Stimulated activated naive B cell treated with anti-CD40 and anti-IgM and Interleukin-4, amounts not matched to agents 10 μg/mL and 1 μg/mL and 100 μg/mL, for 72 hours (primary cell): ENCODE measurements at regions not wholly inside any gene's neighbourhood (a gene's known extent, or its start where the extent isn't known, plus 50 kb on each side); places are given as distances from the start of the nearest gene placed in this dataset.
A peak's percentile ranks its signal among the peaks of the same experiment; 100 is the strongest.

ENCODE experiments used
- ATAC-seq, 2 donors: fragments of 150-1000 bp; cut with Tn5 transposase; replicated peaks; 2 replicates each; pipeline ENCODE4 v1.10.0; 2021; ENCODE audit warnings: moderate library complexity in 1 of 2
- DNase-seq: peaks from one replicate; pipeline ENCODE4 v3.0.0; 2021
- H3K27ac Mint-ChIP-seq: one replicate; pipeline ENCODE4 v1.8.0; 2022; ENCODE audit warnings: mild to moderate bottlenecking, mixed read lengths
- H3K27me3 Mint-ChIP-seq, 2 donors: one replicate each; pipeline ENCODE4 v1.8.0; 2022; ENCODE audit warnings: mixed read lengths in 2 of 2
- H3K36me3 Mint-ChIP-seq, 2 donors: one replicate each; pipeline ENCODE4 v1.8.0; 2022; ENCODE audit warnings: mixed read lengths in 2 of 2, mild to moderate bottlenecking in 1 of 2
- H3K4me1 Mint-ChIP-seq, 2 donors: one replicate each; pipeline ENCODE4 v1.8.0; 2022; ENCODE audit warnings: mixed read lengths in 2 of 2, mild to moderate bottlenecking in 1 of 2
- H3K4me3 Mint-ChIP-seq, 2 donors: one replicate each; pipeline ENCODE4 v1.8.0; 2022; ENCODE audit warnings: mild to moderate bottlenecking in 2 of 2, mixed read lengths in 2 of 2, moderate library complexity in 1 of 2
- H3K9me3 Mint-ChIP-seq, 2 donors: one replicate each; pipeline ENCODE4 v1.8.0; 2022; ENCODE audit warnings: mixed read lengths in 2 of 2, mild to moderate bottlenecking in 1 of 2

DNA sequence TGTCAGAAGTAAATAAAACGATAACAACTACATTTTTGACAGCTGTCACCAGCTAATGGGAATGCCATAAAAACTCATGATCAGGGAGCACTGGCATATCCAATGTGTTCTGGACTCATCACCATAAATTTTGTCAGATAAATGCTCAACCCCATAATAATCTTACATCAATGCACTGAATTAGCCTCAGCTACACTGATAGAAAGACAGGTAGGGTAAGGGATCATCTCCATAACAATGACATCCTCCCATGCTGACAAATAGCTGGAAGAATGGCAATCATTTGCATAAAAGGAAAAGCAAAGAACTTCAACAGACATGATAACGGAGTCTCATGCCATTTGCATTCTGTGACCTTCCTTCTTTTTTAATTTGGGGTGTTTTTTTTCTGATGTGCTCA, 352.8 kb upstream of the PFKP start:
- Mint-ChIP-seq H3K4me3 (no peak overlapping the region), H3K36me3 (peaks cover 0 to under 1% of the 10 kb centered on the region in 2 donors), H3K9me3 (peaks cover 10 to 14% of the 10 kb centered on the region in 2 donors), H3K27ac (no peak overlapping the region), H3K4me1 (no peaks in the 10 kb centered on the region), H3K27me3 (peaks cover 0 to 8% of the 10 kb centered on the region in 2 donors)
- no peak for DNase-seq
- ATAC-seq, result no peak

DNA sequence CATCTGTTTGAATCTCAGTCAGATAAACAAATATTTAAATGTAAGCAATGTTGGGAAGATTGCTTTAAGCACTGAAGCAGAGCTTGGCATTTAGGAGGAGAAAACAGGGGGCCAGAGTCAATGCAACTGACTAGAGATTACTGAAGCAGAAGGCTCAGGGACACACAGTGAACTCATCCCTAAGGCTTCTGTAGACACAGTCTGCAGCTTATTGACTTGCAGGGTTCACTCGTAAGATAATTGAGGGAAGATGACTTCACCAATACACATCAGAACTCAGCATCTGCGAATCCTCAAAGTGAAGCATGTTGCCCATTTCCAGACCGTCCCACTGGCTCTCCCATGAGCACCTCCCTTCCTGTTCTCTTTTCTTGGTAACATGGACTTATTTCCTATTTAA, 363.4 kb upstream of the PFKP start:
- no peaks in the 10 kb centered on the region for H3K27me3 Mint-ChIP-seq
- DNase-seq (no peak), ATAC-seq (no peak)
- no peaks in the 10 kb centered on the region for H3K36me3 Mint-ChIP-seq
- H3K4me3 Mint-ChIP-seq, result no peak overlapping the region
- no peak overlapping the region for H3K27ac Mint-ChIP-seq
- H3K9me3 Mint-ChIP-seq, result peaks cover 0 to 5% of the 10 kb centered on the region in 2 donors
- H3K4me1 Mint-ChIP-seq, result peaks cover 8 to 11% of the 10 kb centered on the region in 2 donors

- Mint-ChIP-seq H3K4me3 (no peak overlapping the region), H3K27me3 (no peaks in the 10 kb centered on the region), H3K4me1 (peaks cover 8 to 11% of the 10 kb centered on the region in 2 donors), H3K36me3 (no peaks in the 10 kb centered on the region), H3K27ac (no peak overlapping the region), H3K9me3 (peaks cover 0 to 1% of the 10 kb centered on the region in 2 donors)
- ATAC-seq (no peak), DNase-seq (no peak)
Observed at GRCh38 chr10:2701802-2702201, 365.5 kb upstream of the PFKP start.

DNA sequence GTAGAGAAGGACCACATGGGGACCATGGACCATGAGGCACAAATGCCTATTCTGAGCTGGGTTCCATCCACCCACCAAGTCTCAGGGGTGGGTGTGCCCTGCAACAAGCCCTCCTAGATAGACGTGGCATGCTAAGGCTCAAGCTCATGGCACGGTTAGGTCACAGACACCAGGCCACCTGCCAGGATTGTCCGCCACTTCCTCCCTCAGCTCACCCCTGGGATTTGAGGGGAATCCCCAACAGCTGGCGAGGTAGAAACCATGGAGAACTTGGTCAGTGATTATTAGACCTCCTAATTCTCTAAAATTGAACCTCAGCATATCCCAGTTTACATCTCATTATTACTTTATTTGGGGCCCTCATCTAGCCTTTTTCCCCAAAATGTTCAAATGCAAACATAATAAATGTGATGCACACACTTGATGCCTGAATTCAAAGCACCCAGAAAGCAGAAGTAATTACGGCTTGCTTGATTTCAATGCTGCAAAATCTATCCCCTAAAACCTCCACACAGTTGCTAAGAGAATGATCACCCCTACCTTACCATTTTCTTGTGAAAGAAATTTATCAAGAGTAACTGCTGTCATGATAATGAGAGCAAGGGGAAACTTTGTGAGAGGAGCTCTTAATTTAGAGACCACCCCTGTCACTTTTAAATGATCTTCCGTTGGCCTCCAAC, 366.6 kb upstream of the PFKP start:
- no peak overlapping the region for H3K4me3 Mint-ChIP-seq
- peak overlapping the region; percentile 47 for H3K27ac Mint-ChIP-seq
- ATAC-seq, result peak; percentile 97 to 99
- H3K27me3 Mint-ChIP-seq, result no peaks in the 10 kb centered on the region
- H3K36me3 Mint-ChIP-seq, result no peaks in the 10 kb centered on the region
- peaks cover 8 to 11% of the 10 kb centered on the region in 2 donors for H3K4me1 Mint-ChIP-seq
- DNase-seq, result peak; percentile 59
- H3K9me3 Mint-ChIP-seq, result peaks cover 0 to 1% of the 10 kb centered on the region in 2 donors

- no peaks in the 10 kb centered on the region for H3K4me1 Mint-ChIP-seq
- no peaks in the 10 kb centered on the region for H3K36me3 Mint-ChIP-seq
- ATAC-seq (no peak), DNase-seq (no peak)
- H3K4me3 Mint-ChIP-seq, result no peak overlapping the region
- H3K27ac Mint-ChIP-seq, result no peak overlapping the region
- H3K9me3 Mint-ChIP-seq, result peaks cover 4 to 5% of the 10 kb centered on the region in 2 donors
- H3K27me3 Mint-ChIP-seq, result peaks cover 5 to 13% of the 10 kb centered on the region in 2 donors
Observed at GRCh38 chr10:2688958-2689357, 378.4 kb upstream of the PFKP start.

DNA sequence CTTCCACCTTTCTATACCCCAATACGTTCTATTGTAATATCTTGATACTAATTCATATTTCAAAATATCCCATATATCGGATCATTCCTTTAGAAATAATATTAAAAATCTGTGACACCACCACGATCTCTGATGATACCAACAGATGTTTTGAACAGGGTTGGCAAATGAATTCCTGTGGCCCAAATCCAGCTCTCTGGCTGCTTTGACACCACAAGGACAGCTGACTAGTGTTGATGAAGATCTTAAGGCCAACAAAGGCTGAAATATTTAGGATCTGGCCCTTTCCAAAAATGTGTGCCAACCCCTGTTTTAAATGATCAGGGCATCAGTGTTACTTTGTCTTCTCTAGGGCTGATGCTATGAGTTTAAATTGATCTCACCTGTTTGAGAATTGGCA, 380.7 kb upstream of the PFKP start:
- Mint-ChIP-seq H3K36me3 (no peaks in the 10 kb centered on the region), H3K27ac (no peak overlapping the region), H3K4me1 (no peaks in the 10 kb centered on the region), H3K9me3 (peaks cover 5 to 6% of the 10 kb centered on the region in 2 donors), H3K27me3 (peaks cover 5 to 11% of the 10 kb centered on the region in 2 donors), H3K4me3 (no peak overlapping the region)
- DNase-seq (no peak), ATAC-seq (no peak)

DNA sequence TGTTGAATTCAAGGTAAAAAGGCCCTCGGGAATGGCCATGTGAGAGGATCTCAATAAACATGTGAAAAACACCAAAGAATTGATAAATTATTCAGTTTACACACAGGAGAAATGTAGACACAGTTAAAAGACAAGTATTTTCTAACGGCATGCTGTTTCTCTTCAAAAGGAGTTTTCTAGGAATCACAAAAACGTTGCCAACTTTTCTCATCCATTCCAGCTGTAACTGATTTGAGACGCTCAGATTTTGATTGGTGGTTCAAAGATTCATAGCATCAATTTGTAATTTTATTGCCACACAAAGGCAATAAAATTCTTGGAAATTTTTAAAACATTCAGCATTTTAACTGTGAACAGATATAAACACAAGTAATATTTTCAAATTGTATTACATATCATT, 384.9 kb upstream of the PFKP start:
- peaks cover 0 to 2% of the 10 kb centered on the region in 2 donors for H3K9me3 Mint-ChIP-seq
- H3K4me3 Mint-ChIP-seq, result no peak overlapping the region
- no peak overlapping the region for H3K27ac Mint-ChIP-seq
- H3K4me1 Mint-ChIP-seq, result no peaks in the 10 kb centered on the region
- no peak for DNase-seq
- H3K36me3 Mint-ChIP-seq, result no peaks in the 10 kb centered on the region
- ATAC-seq, result no peak
- H3K27me3 Mint-ChIP-seq, result peaks cover 7 to 20% of the 10 kb centered on the region in 2 donors

DNA sequence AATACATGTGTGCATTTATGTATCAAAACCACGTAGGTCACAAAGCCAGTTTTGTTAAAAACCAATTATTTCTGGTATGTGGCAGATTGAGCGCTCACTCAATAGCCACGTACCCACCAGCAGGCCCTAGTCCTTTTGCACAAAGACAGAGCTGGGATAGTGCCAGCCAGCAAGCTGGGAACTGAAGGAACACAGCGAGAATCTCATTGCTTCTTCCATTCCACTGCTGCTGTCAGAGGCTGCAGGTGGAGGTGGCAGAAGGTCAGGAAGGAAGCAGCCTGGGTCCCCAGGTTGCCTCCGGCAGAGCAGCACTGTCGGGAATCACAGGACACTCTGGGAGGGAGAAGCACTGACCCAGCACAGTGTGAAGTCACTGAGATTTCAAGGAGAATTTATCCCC, 385.5 kb upstream of the PFKP start:
- no peak for ATAC-seq
- H3K4me1 Mint-ChIP-seq, result no peaks in the 10 kb centered on the region
- peaks cover 0 to 2% of the 10 kb centered on the region in 2 donors for H3K9me3 Mint-ChIP-seq
- H3K27me3 Mint-ChIP-seq, result peaks cover 7 to 20% of the 10 kb centered on the region in 2 donors
- no peak overlapping the region for H3K4me3 Mint-ChIP-seq
- no peak for DNase-seq
- no peaks in the 10 kb centered on the region for H3K36me3 Mint-ChIP-seq
- H3K27ac Mint-ChIP-seq, result no peak overlapping the region

GRCh38 chr10:2680821-2681220, 386.5 kb upstream of the PFKP start:
- Mint-ChIP-seq H3K4me1 (no peaks in the 10 kb centered on the region), H3K36me3 (no peaks in the 10 kb centered on the region), H3K9me3 (peaks cover 0 to 2% of the 10 kb centered on the region in 2 donors), H3K27me3 (peaks cover 7 to 20% of the 10 kb centered on the region in 2 donors), H3K27ac (no peak overlapping the region), H3K4me3 (no peak overlapping the region)
- ATAC-seq, result no peak
- no peak for DNase-seq

DNA sequence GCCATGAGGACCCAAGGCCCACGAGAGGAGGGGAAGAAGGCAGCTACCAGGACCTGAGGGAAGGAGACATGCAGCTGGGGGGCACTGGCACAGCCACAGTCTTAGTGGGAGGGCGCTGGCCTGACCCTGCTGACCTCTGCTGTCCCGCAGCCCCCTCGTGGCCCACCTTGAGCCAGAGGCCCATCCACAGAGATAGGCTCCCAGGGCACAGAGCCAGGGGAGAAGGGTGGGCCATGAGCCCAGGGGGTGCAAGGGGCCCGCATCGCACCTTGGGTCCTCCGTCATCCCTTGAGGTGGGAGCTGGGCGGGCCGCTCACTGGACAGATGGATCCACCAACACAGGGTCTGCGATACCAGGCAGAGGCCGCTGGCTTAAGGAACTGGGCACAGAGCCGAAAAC, 387.7 kb upstream of the PFKP start:
- H3K27me3 Mint-ChIP-seq, result peaks cover 7 to 20% of the 10 kb centered on the region in 2 donors
- H3K4me1 Mint-ChIP-seq, result no peaks in the 10 kb centered on the region
- ATAC-seq, result no peak
- no peak for DNase-seq
- H3K4me3 Mint-ChIP-seq, result no peak overlapping the region
- no peaks in the 10 kb centered on the region for H3K36me3 Mint-ChIP-seq
- H3K27ac Mint-ChIP-seq, result no peak overlapping the region
- H3K9me3 Mint-ChIP-seq, result peaks cover 0 to 2% of the 10 kb centered on the region in 2 donors

DNA sequence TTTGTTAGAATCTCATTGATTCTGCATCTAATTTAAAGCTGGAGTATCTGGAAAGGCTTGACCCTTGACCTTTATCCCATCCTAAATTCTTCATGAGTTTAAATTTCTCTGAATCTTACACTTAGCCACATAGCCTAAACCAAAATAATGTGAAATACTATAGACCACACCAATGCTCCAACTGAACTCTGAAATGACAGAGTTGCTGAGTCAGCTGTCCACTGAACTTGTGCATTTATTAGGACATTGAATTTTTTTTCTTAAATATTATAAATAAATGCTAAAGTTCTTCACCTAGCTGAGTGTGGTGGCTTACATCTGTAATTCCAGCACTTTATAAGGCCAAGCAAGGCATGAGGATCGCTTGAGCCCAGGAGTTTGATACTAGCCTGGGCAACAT, 390.9 kb upstream of the PFKP start:
- H3K4me3 Mint-ChIP-seq, result no peak overlapping the region
- ATAC-seq (no peak), DNase-seq (no peak)
- H3K4me1 Mint-ChIP-seq, result no peaks in the 10 kb centered on the region
- no peaks in the 10 kb centered on the region for H3K9me3 Mint-ChIP-seq
- H3K27me3 Mint-ChIP-seq, result peaks cover 4 to 20% of the 10 kb centered on the region in 2 donors
- H3K27ac Mint-ChIP-seq, result no peak overlapping the region
- no peaks in the 10 kb centered on the region for H3K36me3 Mint-ChIP-seq

DNA sequence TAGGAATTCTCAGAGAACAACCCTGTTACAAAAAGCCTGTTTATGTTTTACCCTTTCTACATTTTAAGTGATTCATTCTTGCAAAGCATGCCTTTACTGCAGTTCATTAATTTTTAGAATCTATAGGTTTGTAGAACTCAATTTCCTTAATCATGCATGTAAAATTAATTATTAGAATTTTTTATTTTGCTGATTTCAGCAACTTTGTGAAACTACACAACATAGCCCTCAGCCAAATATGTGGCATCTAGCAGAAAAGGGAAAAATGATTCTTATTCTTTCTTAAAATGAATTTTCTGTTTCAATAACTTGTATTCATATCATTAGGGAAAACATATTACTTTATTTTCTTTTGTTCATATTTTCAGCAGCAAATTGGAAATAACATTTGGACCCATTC, 392.9 kb upstream of the PFKP start:
- Mint-ChIP-seq H3K4me1 (no peaks in the 10 kb centered on the region), H3K27me3 (peaks cover 3 to 4% of the 10 kb centered on the region in 2 donors), H3K4me3 (no peak overlapping the region), H3K9me3 (no peaks in the 10 kb centered on the region), H3K36me3 (no peaks in the 10 kb centered on the region), H3K27ac (no peak overlapping the region)
- ATAC-seq (no peak), DNase-seq (no peak)

- ATAC-seq, result no peak
- H3K4me3 Mint-ChIP-seq, result no peak overlapping the region
- H3K9me3 Mint-ChIP-seq, result peaks cover 0 to 2% of the 10 kb centered on the region in 2 donors
- no peaks in the 10 kb centered on the region for H3K4me1 Mint-ChIP-seq
- H3K27ac Mint-ChIP-seq, result no peak overlapping the region
- DNase-seq, result no peak
- H3K36me3 Mint-ChIP-seq, result no peaks in the 10 kb centered on the region
- no peaks in the 10 kb centered on the region for H3K27me3 Mint-ChIP-seq
Observed at GRCh38 chr10:2670864-2671263, 396.5 kb upstream of the PFKP start.

DNA sequence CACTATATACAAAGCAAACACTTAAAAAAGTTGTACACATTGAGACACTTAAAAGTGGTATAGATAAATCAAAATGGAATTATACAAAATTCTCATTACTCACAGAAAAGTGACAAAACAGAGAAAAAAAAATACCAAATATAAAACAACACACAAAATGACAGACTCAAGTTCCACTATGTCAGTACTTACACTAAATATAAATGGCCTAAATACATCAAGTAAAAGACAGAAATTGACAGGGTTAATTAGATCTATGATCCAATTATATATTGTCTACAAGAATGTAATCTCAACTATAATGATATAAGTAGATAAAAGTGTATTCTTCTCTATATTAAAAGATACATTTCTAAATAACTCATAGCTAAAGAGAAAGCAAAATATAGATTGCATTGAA, 401.6 kb upstream of the PFKP start:
- Mint-ChIP-seq H3K27ac (no peak overlapping the region), H3K9me3 (peaks cover 0 to 11% of the 10 kb centered on the region in 2 donors), H3K4me3 (no peak overlapping the region), H3K36me3 (no peaks in the 10 kb centered on the region), H3K27me3 (no peaks in the 10 kb centered on the region), H3K4me1 (no peaks in the 10 kb centered on the region)
- DNase-seq (no peak), ATAC-seq (no peak)

GRCh38 chr10:2660276-2660675, 407.1 kb upstream of the PFKP start:
- H3K27ac Mint-ChIP-seq, result no peak overlapping the region
- H3K36me3 Mint-ChIP-seq, result no peaks in the 10 kb centered on the region
- no peak for ATAC-seq
- no peak overlapping the region for H3K4me3 Mint-ChIP-seq
- H3K4me1 Mint-ChIP-seq, result no peaks in the 10 kb centered on the region
- H3K9me3 Mint-ChIP-seq, result peaks cover 0 to 8% of the 10 kb centered on the region in 2 donors
- H3K27me3 Mint-ChIP-seq, result peaks cover 0 to 6% of the 10 kb centered on the region in 2 donors
- DNase-seq, result no peak
